ENCODE measurements at regions not wholly inside any gene's neighbourhood (a gene's known extent, or its start where the extent isn't known, plus 50 kb on each side); places are given as distances from the start of the nearest gene placed in this dataset.

GRCh38 chr18:1983746-1984515 lies 587.4 kb downstream of the METTL4 start:
- Histone ChIP-seq H3K9ac (ENCODE audit: low read length) (no peak overlapping the region), H3K9me3 (ENCODE audit: control insufficient read depth, low read length) (no peaks in the 10 kb centered on the region), H3K36me3 (ENCODE audit: control insufficient read depth, insufficient read depth, low read length) (no peaks in the 10 kb centered on the region), H3K27me3 (ENCODE audit: control insufficient read depth, insufficient read depth, low read length) (no peaks in the 10 kb centered on the region), H3K4me1 (ENCODE audit: control insufficient read depth, insufficient read depth, low read length) (no peaks in the 10 kb centered on the region), H3K4me3 (ENCODE audit: low read length) (no peak overlapping the region)

- no peaks in the 10 kb centered on the region for H3K36me3 ChIP-seq (ENCODE audit: control insufficient read depth, insufficient read depth, low read length)
- no peak overlapping the region for H3K4me3 ChIP-seq (ENCODE audit: low read length)
- no peaks in the 10 kb centered on the region for H3K27me3 ChIP-seq (ENCODE audit: control insufficient read depth, insufficient read depth, low read length)
- H3K9ac ChIP-seq (ENCODE audit: low read length): no peak overlapping the region
- no peaks in the 10 kb centered on the region for H3K9me3 ChIP-seq (ENCODE audit: control insufficient read depth, low read length)
- H3K4me1 ChIP-seq (ENCODE audit: control insufficient read depth, insufficient read depth, low read length): no peaks in the 10 kb centered on the region
These were observed 577.4 kb downstream of the METTL4 start for GRCh38 chr18:1993866-1994265.

- H3K4me3 ChIP-seq (ENCODE audit: low read length): no peak overlapping the region
- no peaks in the 10 kb centered on the region for H3K4me1 ChIP-seq (ENCODE audit: control insufficient read depth, insufficient read depth, low read length)
- no peak overlapping the region for H3K9ac ChIP-seq (ENCODE audit: low read length)
- H3K27me3 ChIP-seq (ENCODE audit: control insufficient read depth, insufficient read depth, low read length): no peaks in the 10 kb centered on the region
- H3K36me3 ChIP-seq (ENCODE audit: control insufficient read depth, insufficient read depth, low read length): no peaks in the 10 kb centered on the region
- no peaks in the 10 kb centered on the region for H3K9me3 ChIP-seq (ENCODE audit: control insufficient read depth, low read length)
These were observed 576.8 kb downstream of the METTL4 start for GRCh38 chr18:1994471-1994870.

- Histone ChIP-seq H3K27me3 (ENCODE audit: control insufficient read depth, insufficient read depth, low read length) (no peaks in the 10 kb centered on the region), H3K9me3 (ENCODE audit: control insufficient read depth, low read length) (no peaks in the 10 kb centered on the region), H3K36me3 (ENCODE audit: control insufficient read depth, insufficient read depth, low read length) (no peaks in the 10 kb centered on the region), H3K9ac (ENCODE audit: low read length) (no peak overlapping the region), H3K4me1 (ENCODE audit: control insufficient read depth, insufficient read depth, low read length) (no peaks in the 10 kb centered on the region), H3K4me3 (ENCODE audit: low read length) (no peak overlapping the region)
These were observed 576.2 kb downstream of the METTL4 start for GRCh38 chr18:1995041-1995612.

- no peaks in the 10 kb centered on the region for H3K27me3 ChIP-seq (ENCODE audit: control insufficient read depth, insufficient read depth, low read length)
- no peaks in the 10 kb centered on the region for H3K36me3 ChIP-seq (ENCODE audit: control insufficient read depth, insufficient read depth, low read length)
- no peaks in the 10 kb centered on the region for H3K9me3 ChIP-seq (ENCODE audit: control insufficient read depth, low read length)
- no peaks in the 10 kb centered on the region for H3K4me1 ChIP-seq (ENCODE audit: control insufficient read depth, insufficient read depth, low read length)
- H3K9ac ChIP-seq (ENCODE audit: low read length): no peak overlapping the region
- H3K4me3 ChIP-seq (ENCODE audit: low read length): no peak overlapping the region
These were observed 573.2 kb downstream of the METTL4 start for GRCh38 chr18:1998121-1998520.

- no peaks in the 10 kb centered on the region for H3K27me3 ChIP-seq (ENCODE audit: control insufficient read depth, insufficient read depth, low read length)
- H3K36me3 ChIP-seq (ENCODE audit: control insufficient read depth, insufficient read depth, low read length): no peaks in the 10 kb centered on the region
- H3K4me1 ChIP-seq (ENCODE audit: control insufficient read depth, insufficient read depth, low read length): no peaks in the 10 kb centered on the region
- no peak overlapping the region for H3K9ac ChIP-seq (ENCODE audit: low read length)
- H3K4me3 ChIP-seq (ENCODE audit: low read length): no peak overlapping the region
- H3K9me3 ChIP-seq (ENCODE audit: control insufficient read depth, low read length): no peaks in the 10 kb centered on the region
These were observed 571.9 kb downstream of the METTL4 start for GRCh38 chr18:1999387-1999786.

GRCh38 chr18:2002151-2002550 lies 569.2 kb downstream of the METTL4 start:
- no peaks in the 10 kb centered on the region for H3K27me3 ChIP-seq (ENCODE audit: control insufficient read depth, insufficient read depth, low read length)
- H3K9me3 ChIP-seq (ENCODE audit: control insufficient read depth, low read length): no peaks in the 10 kb centered on the region
- H3K36me3 ChIP-seq (ENCODE audit: control insufficient read depth, insufficient read depth, low read length): no peaks in the 10 kb centered on the region
- no peak overlapping the region for H3K4me3 ChIP-seq (ENCODE audit: low read length)
- H3K4me1 ChIP-seq (ENCODE audit: control insufficient read depth, insufficient read depth, low read length): no peaks in the 10 kb centered on the region
- H3K9ac ChIP-seq (ENCODE audit: low read length): no peak overlapping the region

GRCh38 chr18:2002604-2003003 lies 568.7 kb downstream of the METTL4 start:
- H3K4me1 ChIP-seq (ENCODE audit: control insufficient read depth, insufficient read depth, low read length): no peaks in the 10 kb centered on the region
- H3K27me3 ChIP-seq (ENCODE audit: control insufficient read depth, insufficient read depth, low read length): no peaks in the 10 kb centered on the region
- H3K4me3 ChIP-seq (ENCODE audit: low read length): no peak overlapping the region
- no peak overlapping the region for H3K9ac ChIP-seq (ENCODE audit: low read length)
- no peaks in the 10 kb centered on the region for H3K36me3 ChIP-seq (ENCODE audit: control insufficient read depth, insufficient read depth, low read length)
- no peaks in the 10 kb centered on the region for H3K9me3 ChIP-seq (ENCODE audit: control insufficient read depth, low read length)

- Histone ChIP-seq H3K4me1 (ENCODE audit: control insufficient read depth, insufficient read depth, low read length) (no peaks in the 10 kb centered on the region), H3K4me3 (ENCODE audit: low read length) (no peak overlapping the region), H3K9ac (ENCODE audit: low read length) (no peak overlapping the region)
These were observed 561.2 kb downstream of the METTL4 start for GRCh38 chr18:2009942-2010697.

GRCh38 chr18:2027016-2027415 lies 544.3 kb downstream of the METTL4 start:
- Histone ChIP-seq H3K9ac (ENCODE audit: low read length) (no peak overlapping the region), H3K36me3 (ENCODE audit: control insufficient read depth, insufficient read depth, low read length) (no peaks in the 10 kb centered on the region), H3K4me1 (ENCODE audit: control insufficient read depth, insufficient read depth, low read length) (no peaks in the 10 kb centered on the region), H3K4me3 (ENCODE audit: low read length) (no peak overlapping the region), H3K27me3 (ENCODE audit: control insufficient read depth, insufficient read depth, low read length) (no peaks in the 10 kb centered on the region), H3K9me3 (ENCODE audit: control insufficient read depth, low read length) (no peaks in the 10 kb centered on the region)

More at GRCh38 chr18:2009942-2010697, 561.2 kb downstream of the METTL4 start:
- H3K9me3 ChIP-seq (ENCODE audit: control insufficient read depth, low read length): no peaks in the 10 kb centered on the region
- no peaks in the 10 kb centered on the region for H3K36me3 ChIP-seq (ENCODE audit: control insufficient read depth, insufficient read depth, low read length)
- H3K27me3 ChIP-seq (ENCODE audit: control insufficient read depth, insufficient read depth, low read length): no peaks in the 10 kb centered on the region

GRCh38 chr18:2027756-2028155 lies 543.5 kb downstream of the METTL4 start:
- Histone ChIP-seq H3K9me3 (ENCODE audit: control insufficient read depth, low read length) (no peaks in the 10 kb centered on the region), H3K4me1 (ENCODE audit: control insufficient read depth, insufficient read depth, low read length) (no peaks in the 10 kb centered on the region), H3K36me3 (ENCODE audit: control insufficient read depth, insufficient read depth, low read length) (no peaks in the 10 kb centered on the region), H3K4me3 (ENCODE audit: low read length) (no peak overlapping the region), H3K27me3 (ENCODE audit: control insufficient read depth, insufficient read depth, low read length) (no peaks in the 10 kb centered on the region), H3K9ac (ENCODE audit: low read length) (no peak overlapping the region)

- no peaks in the 10 kb centered on the region for H3K9me3 ChIP-seq (ENCODE audit: control insufficient read depth, low read length)
- H3K9ac ChIP-seq (ENCODE audit: low read length): no peak overlapping the region
- H3K36me3 ChIP-seq (ENCODE audit: control insufficient read depth, insufficient read depth, low read length): no peaks in the 10 kb centered on the region
- no peak overlapping the region for H3K4me3 ChIP-seq (ENCODE audit: low read length)
- H3K4me1 ChIP-seq (ENCODE audit: control insufficient read depth, insufficient read depth, low read length): no peaks in the 10 kb centered on the region
- H3K27me3 ChIP-seq (ENCODE audit: control insufficient read depth, insufficient read depth, low read length): no peaks in the 10 kb centered on the region
These were observed 542.3 kb downstream of the METTL4 start for GRCh38 chr18:2028986-2029385.
